HCT116 (cell line): ENCODE measurements at regions not wholly inside any gene's neighbourhood (a gene's known extent, or its start where the extent isn't known, plus 50 kb on each side); places are given as distances from the start of the nearest gene placed in this dataset.

Experiments
- ATAC-seq: fragments of 200-7000 bp; cut with Tn5 transposase; 2 replicates; pipeline ENCODE4 v1.9.1; 2020; ENCODE audit warnings: mild to moderate bottlenecking, moderate library complexity
- BruUV-seq: library from RNA; stranded (reverse); fragments of 400-500 nt; replicated peaks from 2 replicates; lab custom pipeline; 2021; lab: Mats Ljungman, UMichigan
- CTCF ChIA-PET: fragments of 300-600 bp; sonication (Branson Sonifier 250); formaldehyde crosslinking; loops from one replicate; lab custom pipeline; 2021; ENCODE audit warnings: antibody characterized with exemption; lab: Charles Lee
- POLR2A ChIA-PET: fragments of 300-600, 350-600 bp; sonication (Branson Sonifier 250); formaldehyde crosslinking; loops from one replicate; lab custom pipeline; 2021; ENCODE audit warnings: antibody characterized with exemption; lab: Charles Lee
- RAD21 ChIA-PET, 2 experiments: fragments of 300-600 bp; sonication (Branson Sonifier 250); formaldehyde crosslinking; loops; one replicate each; lab custom pipeline; 2023; ENCODE audit warnings: low total read pairs in 2 of 2; ENCODE audit not compliant: uncharacterized antibody in 2 of 2, unreplicated experiment in 2 of 2, low non-redundant PET in 1 of 2; lab: Charles Lee
- DNase-seq: peaks from one replicate; pipeline ENCODE4 v3.0.0-alpha.2; 2010; ENCODE audit warnings: low read depth, low spot score
- H2AFZ ChIP-seq: fragments of 200-600 bp; shearing (Covaris generic), sonication (generic); 2 replicates; pipeline ENCODE4 v1.6.1; 2017; ENCODE audit warnings: low read depth, mixed run types, mixed read lengths, antibody characterized with exemption, low read length; ENCODE audit not compliant: poor library complexity, severe bottlenecking
- H3K27ac ChIP-seq: 2 replicates; pipeline ENCODE4 v1.5.1; 2012; ENCODE audit warnings: low read depth, low read length
- H3K27me3 ChIP-seq: fragments of 200-600 bp; sonication (generic); 2 replicates; pipeline ENCODE4 v1.6.1; 2016; ENCODE audit warnings: mixed run types, low read length, mixed read lengths; ENCODE audit not compliant: insufficient read depth
- H3K36me3 ChIP-seq, 2 experiments: fragments of 200-500 bp in 1 of 2; fragments of 200-600 bp in 1 of 2; sonication (Bioruptor generic) in 1 of 2; sonication (generic) in 1 of 2; 2 replicates each; pipeline versions ENCODE4 v1.5.1 to v1.6.1; 2014 to 2016; ENCODE audit warnings: low read length in 2 of 2, inconsistent platforms in 1 of 2, mixed read lengths in 1 of 2, mixed run types in 1 of 2; ENCODE audit not compliant: insufficient read depth in 2 of 2, control insufficient read depth in 1 of 2
- H3K4me1 ChIP-seq, 2 experiments: fragments of 200-600 bp in 1 of 2; sonication (generic) in 1 of 2; 2 replicates each; pipeline versions ENCODE4 v1.5.1 to v1.6.1; 2012 to 2017; ENCODE audit warnings: low read length in 2 of 2, inconsistent platforms in 1 of 2, mild to moderate bottlenecking in 1 of 2, mixed read lengths in 1 of 2, mixed run types in 1 of 2, moderate library complexity in 1 of 2; ENCODE audit not compliant: insufficient read depth in 2 of 2, control insufficient read depth in 1 of 2
- H3K4me2 ChIP-seq: fragments of 200-600 bp; sonication (generic); 2 replicates; pipeline ENCODE4 v1.6.1; 2017; ENCODE audit warnings: mixed run types, low read length, mixed read lengths
- H3K4me3 ChIP-seq, 2 experiments: fragments of 200-600 bp in 1 of 2; sonication (generic) in 1 of 2; replicated peaks in 1 of 2; 2 replicates each; pipeline ENCODE4 v1.5.1; 2011 to 2016; ENCODE audit warnings: low read length in 2 of 2, control low read depth in 1 of 2, low read depth in 1 of 2, mild to moderate bottlenecking in 1 of 2, mixed read lengths in 1 of 2, mixed run types in 1 of 2
- H3K79me2 ChIP-seq: fragments of 200-600 bp; sonication (generic); 2 replicates; pipeline ENCODE4 v1.6.1; 2017; ENCODE audit warnings: mild to moderate bottlenecking, mixed run types, low read length, moderate library complexity, mixed read lengths; ENCODE audit not compliant: insufficient read depth
- H3K9ac ChIP-seq: fragments of 200-600 bp; sonication (generic); 2 replicates; pipeline ENCODE4 v1.6.1; 2016; ENCODE audit warnings: low read length, mixed read lengths
- H3K9me2 ChIP-seq: fragments of 200-600 bp; sonication (generic), shearing (Covaris generic); 2 replicates; pipeline ENCODE4 v1.6.1; 2017; ENCODE audit warnings: mixed run types, mild to moderate bottlenecking, moderate library complexity; ENCODE audit not compliant: insufficient read depth
- H3K9me3 ChIP-seq, 2 experiments: fragments of 200-500 bp in 1 of 2; fragments of 200-600 bp in 1 of 2; sonication (Bioruptor generic) in 1 of 2; sonication (generic) in 1 of 2; 2 replicates each; pipeline ENCODE4 v1.6.1; 2014 to 2017; ENCODE audit warnings: low read length in 2 of 2, mixed read lengths in 2 of 2, inconsistent platforms in 1 of 2, low read depth in 1 of 2, mild to moderate bottlenecking in 1 of 2, mixed run types in 1 of 2, moderate library complexity in 1 of 2; ENCODE audit not compliant: control insufficient read depth in 1 of 2, insufficient read depth in 1 of 2
- H4K20me1 ChIP-seq: fragments of 200-600 bp; sonication (generic), shearing (Covaris generic); 2 replicates; pipeline ENCODE4 v1.6.1; 2017; ENCODE audit warnings: mixed run types, mild to moderate bottlenecking, moderate library complexity; ENCODE audit not compliant: insufficient read depth
- CBX3 ChIP-seq: IDR thresholded peaks from 2 replicates; pipeline ENCODE4 v1.6.1; 2012; ENCODE audit warnings: low read depth
- CEBPB ChIP-seq: IDR thresholded peaks from 2 replicates; pipeline ENCODE4 v1.6.1; 2012; ENCODE audit warnings: low read depth
- EGR1 ChIP-seq: IDR thresholded peaks from 2 replicates; pipeline ENCODE4 v1.6.1; 2012; ENCODE audit warnings: low read depth
- EZH2 ChIP-seq: fragments of 200-600 bp; sonication (generic); IDR thresholded peaks from 2 replicates; pipeline ENCODE4 v1.6.1; 2017; ENCODE audit warnings: antibody characterized with exemption, mixed run types
- JUND ChIP-seq: IDR thresholded peaks from 2 replicates; pipeline ENCODE4 v1.6.1; 2012
- POLR2A ChIP-seq: IDR thresholded peaks from 2 replicates; pipeline ENCODE4 v1.7.0; 2011; ENCODE audit warnings: borderline replicate concordance; ENCODE audit not compliant: insufficient read depth, insufficient read length; ENCODE audit errors: extremely low read depth
- POLR2AphosphoS5 ChIP-seq: IDR thresholded peaks from 2 replicates; pipeline ENCODE4 v1.6.1; 2011; ENCODE audit warnings: mild to moderate bottlenecking, low read depth, low read length, moderate library complexity
- RAD21 ChIP-seq: IDR thresholded peaks from 2 replicates; pipeline ENCODE4 v1.6.1; 2012; ENCODE audit warnings: low read depth, mild to moderate bottlenecking
- SP1 ChIP-seq: IDR thresholded peaks from 2 replicates; pipeline ENCODE4 v1.6.1; 2012; ENCODE audit warnings: low read depth
- SRF ChIP-seq: IDR thresholded peaks from 2 replicates; pipeline ENCODE4 v1.6.1; 2012; ENCODE audit warnings: low read depth
- YY1 ChIP-seq: IDR thresholded peaks from 2 replicates; pipeline ENCODE4 v1.6.1; 2011; ENCODE audit warnings: low read length, low read depth, moderate library complexity, mild to moderate bottlenecking; ENCODE audit not compliant: insufficient replicate concordance; ENCODE audit errors: extremely low read depth
- ZNF274 ChIP-seq: fragments of 200-500 bp; sonication (Bioruptor generic); IDR thresholded peaks from 2 replicates; pipeline ENCODE4 v1.6.1; 2014; ENCODE audit warnings: mild to moderate bottlenecking, low read depth, low read length, inconsistent platforms
- intact Hi-C: fragments of 100-400 bp; cut with micrococcal nuclease; formaldehyde crosslinking; loops from 2 replicates; pipeline ENCODE4 v1.10.0; 2022
- TF ChIP-seq, protein P1 (sequence below), 3 experiments: fragments of 200-600 bp in 1 of 3; sonication (generic) in 1 of 3; IDR thresholded peaks in 2 of 3; conservative IDR thresholded peaks in 1 of 3; 2 replicates each; pipeline ENCODE4 v1.5.1; 2012 to 2017; ENCODE audit warnings: low read depth in 2 of 3, low read length in 2 of 3, antibody characterized with exemption in 1 of 3, borderline replicate concordance in 1 of 3, control low read depth in 1 of 3, mild to moderate bottlenecking in 1 of 3, mixed read lengths in 1 of 3, mixed run types in 1 of 3, moderate library complexity in 1 of 3; ENCODE audit not compliant: insufficient read depth in 1 of 3
- TF ChIP-seq, protein P2 (sequence below): IDR thresholded peaks from 2 replicates; pipeline ENCODE4 v1.6.1; 2012
- TF ChIP-seq, protein P3 (sequence below): IDR thresholded peaks from 2 replicates; pipeline ENCODE4 v1.6.1; 2012
- TF ChIP-seq, protein P4 (sequence below): IDR thresholded peaks from 2 replicates; pipeline ENCODE4 v1.6.1; 2012; ENCODE audit warnings: low read depth

DNA sequence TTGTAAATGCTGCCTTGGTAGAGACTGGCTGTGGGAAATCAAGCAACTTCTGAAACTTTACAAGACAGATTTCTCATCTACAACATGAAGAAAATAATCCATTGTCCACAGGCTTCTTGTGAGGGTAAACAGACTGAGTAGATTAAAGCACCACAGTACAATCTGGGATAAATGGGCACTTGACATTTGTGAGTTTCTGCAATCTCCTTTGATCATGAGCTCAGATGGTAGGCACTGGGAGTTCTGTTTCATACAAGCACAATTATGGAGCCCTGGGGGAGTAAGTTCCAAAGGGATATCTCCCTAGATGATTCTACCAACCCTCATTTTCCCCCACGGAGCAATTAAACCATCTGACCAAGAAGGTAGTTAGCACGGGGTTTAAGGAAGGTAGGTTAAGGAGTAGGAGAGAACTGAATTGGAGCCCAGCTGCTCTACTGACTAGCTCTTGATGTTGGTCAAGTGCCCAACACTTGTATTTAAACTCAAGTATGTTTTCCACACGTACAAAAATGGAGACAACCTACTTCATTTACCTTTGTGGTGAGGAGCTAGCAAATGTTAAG, 479.5 kb upstream of the TNC start:
- DNase-seq: no peak
- no peak overlapping the region for H3K4me2 ChIP-seq
- ATAC-seq: no peak
- no peak overlapping the region for H2AFZ ChIP-seq
- H3K4me3 ChIP-seq: no peak overlapping the region
- H3K9me3 ChIP-seq: no peaks in the 10 kb centered on the region
- no peak for TF ChIP-seq CEBPB
- TF ChIP-seq, protein P1, sequence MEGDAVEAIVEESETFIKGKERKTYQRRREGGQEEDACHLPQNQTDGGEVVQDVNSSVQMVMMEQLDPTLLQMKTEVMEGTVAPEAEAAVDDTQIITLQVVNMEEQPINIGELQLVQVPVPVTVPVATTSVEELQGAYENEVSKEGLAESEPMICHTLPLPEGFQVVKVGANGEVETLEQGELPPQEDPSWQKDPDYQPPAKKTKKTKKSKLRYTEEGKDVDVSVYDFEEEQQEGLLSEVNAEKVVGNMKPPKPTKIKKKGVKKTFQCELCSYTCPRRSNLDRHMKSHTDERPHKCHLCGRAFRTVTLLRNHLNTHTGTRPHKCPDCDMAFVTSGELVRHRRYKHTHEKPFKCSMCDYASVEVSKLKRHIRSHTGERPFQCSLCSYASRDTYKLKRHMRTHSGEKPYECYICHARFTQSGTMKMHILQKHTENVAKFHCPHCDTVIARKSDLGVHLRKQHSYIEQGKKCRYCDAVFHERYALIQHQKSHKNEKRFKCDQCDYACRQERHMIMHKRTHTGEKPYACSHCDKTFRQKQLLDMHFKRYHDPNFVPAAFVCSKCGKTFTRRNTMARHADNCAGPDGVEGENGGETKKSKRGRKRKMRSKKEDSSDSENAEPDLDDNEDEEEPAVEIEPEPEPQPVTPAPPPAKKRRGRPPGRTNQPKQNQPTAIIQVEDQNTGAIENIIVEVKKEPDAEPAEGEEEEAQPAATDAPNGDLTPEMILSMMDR (IDR thresholded peaks at IDR 0.05 in 2 of 3, conservative IDR thresholded peaks at IDR 0.05 in 1 of 3; ENCODE audit: borderline replicate concordance in 1 of 3, insufficient read depth in 1 of 3, low read depth in 2 of 3, low read length in 2 of 3): no peak
- TF ChIP-seq YY1: no peak
- TF ChIP-seq, protein P2, sequence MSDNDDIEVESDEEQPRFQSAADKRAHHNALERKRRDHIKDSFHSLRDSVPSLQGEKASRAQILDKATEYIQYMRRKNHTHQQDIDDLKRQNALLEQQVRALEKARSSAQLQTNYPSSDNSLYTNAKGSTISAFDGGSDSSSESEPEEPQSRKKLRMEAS: no peak
- no peak for TF ChIP-seq POLR2AphosphoS5
- no peak for TF ChIP-seq SP1
- TF ChIP-seq EZH2: no peak
- TF ChIP-seq, all 23 proteins: peak for 0
- Histone ChIP-seq H3K27me3 (peaks cover 69% of the 10 kb centered on the region), H3K27ac (no peak overlapping the region), H3K4me1 (no peaks in the 10 kb centered on the region), H3K9ac (no peak overlapping the region), H3K79me2 (no peaks in the 10 kb centered on the region), H3K36me3 (no peaks in the 10 kb centered on the region), H4K20me1 (no peaks in the 10 kb centered on the region), H3K9me2 (no peaks in the 10 kb centered on the region)
- RAD21 ChIA-PET: no interaction called here
- POLR2A ChIA-PET: no interaction called here
- intact Hi-C loops: no loop called here
- no TSS peak for BruUV-seq
- CTCF ChIA-PET: no interaction called here

DNA sequence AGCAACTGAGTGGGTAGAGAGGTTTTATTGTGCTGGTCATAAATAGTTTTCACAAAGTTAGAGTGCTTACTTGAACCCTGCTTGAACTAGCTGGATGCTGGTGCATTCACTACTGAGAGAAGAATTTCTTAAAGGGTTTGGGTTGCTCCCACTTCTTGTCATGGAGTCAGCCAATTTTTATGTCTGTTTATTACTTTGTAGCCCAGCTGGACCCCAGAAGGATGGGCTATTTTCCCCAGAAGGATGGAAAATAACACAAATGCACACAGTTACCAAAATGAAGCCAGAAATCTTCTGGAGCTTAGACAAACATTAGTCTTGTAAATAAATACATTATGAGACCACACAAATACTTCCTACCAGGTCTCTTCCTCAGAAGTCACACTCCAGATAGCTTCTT, 480.8 kb upstream of the TNC start:
- Histone ChIP-seq H3K4me2 (no peak overlapping the region), H3K4me1 (no peaks in the 10 kb centered on the region), H3K27me3 (peaks cover 83% of the 10 kb centered on the region), H4K20me1 (no peaks in the 10 kb centered on the region), H3K27ac (no peak overlapping the region), H3K9me2 (no peaks in the 10 kb centered on the region), H3K4me3 (no peak overlapping the region), H3K36me3 (no peaks in the 10 kb centered on the region), H3K9ac (no peak overlapping the region), H3K9me3 (no peaks in the 10 kb centered on the region), H3K79me2 (no peaks in the 10 kb centered on the region), H2AFZ (no peak overlapping the region)
- intact Hi-C loops: no loop called here
- ChIA-PET POLR2A (no interaction called here), RAD21 (no interaction called here), CTCF (no interaction called here)
- no peak for ATAC-seq
- no TSS peak for BruUV-seq
- no peak for DNase-seq
- TF ChIP-seq RAD21: no peak
- TF ChIP-seq, protein P3, sequence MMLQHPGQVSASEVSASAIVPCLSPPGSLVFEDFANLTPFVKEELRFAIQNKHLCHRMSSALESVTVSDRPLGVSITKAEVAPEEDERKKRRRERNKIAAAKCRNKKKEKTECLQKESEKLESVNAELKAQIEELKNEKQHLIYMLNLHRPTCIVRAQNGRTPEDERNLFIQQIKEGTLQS: no peak
- no peak for TF ChIP-seq ZNF274
- TF ChIP-seq CBX3: no peak
- TF ChIP-seq SRF: no peak
- no peak for TF ChIP-seq POLR2AphosphoS5
- no peak for TF ChIP-seq JUND
- TF ChIP-seq POLR2A: no peak
- TF ChIP-seq, protein P4, sequence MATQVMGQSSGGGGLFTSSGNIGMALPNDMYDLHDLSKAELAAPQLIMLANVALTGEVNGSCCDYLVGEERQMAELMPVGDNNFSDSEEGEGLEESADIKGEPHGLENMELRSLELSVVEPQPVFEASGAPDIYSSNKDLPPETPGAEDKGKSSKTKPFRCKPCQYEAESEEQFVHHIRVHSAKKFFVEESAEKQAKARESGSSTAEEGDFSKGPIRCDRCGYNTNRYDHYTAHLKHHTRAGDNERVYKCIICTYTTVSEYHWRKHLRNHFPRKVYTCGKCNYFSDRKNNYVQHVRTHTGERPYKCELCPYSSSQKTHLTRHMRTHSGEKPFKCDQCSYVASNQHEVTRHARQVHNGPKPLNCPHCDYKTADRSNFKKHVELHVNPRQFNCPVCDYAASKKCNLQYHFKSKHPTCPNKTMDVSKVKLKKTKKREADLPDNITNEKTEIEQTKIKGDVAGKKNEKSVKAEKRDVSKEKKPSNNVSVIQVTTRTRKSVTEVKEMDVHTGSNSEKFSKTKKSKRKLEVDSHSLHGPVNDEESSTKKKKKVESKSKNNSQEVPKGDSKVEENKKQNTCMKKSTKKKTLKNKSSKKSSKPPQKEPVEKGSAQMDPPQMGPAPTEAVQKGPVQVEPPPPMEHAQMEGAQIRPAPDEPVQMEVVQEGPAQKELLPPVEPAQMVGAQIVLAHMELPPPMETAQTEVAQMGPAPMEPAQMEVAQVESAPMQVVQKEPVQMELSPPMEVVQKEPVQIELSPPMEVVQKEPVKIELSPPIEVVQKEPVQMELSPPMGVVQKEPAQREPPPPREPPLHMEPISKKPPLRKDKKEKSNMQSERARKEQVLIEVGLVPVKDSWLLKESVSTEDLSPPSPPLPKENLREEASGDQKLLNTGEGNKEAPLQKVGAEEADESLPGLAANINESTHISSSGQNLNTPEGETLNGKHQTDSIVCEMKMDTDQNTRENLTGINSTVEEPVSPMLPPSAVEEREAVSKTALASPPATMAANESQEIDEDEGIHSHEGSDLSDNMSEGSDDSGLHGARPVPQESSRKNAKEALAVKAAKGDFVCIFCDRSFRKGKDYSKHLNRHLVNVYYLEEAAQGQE: no peak
- TF ChIP-seq EGR1: no peak
- TF ChIP-seq YY1: no peak
